Osteocyte (in vitro differentiated cells): ENCODE measurements at regions not wholly inside any gene's neighbourhood (a gene's known extent, or its start where the extent isn't known, plus 50 kb on each side); places are given as distances from the start of the nearest gene placed in this dataset.

ENCODE experiments used
- DNase-seq: peaks from one replicate; pipeline ENCODE4 v3.0.0; 2021; ENCODE audit warnings: mixed read lengths; ENCODE audit not compliant: unreplicated experiment; ENCODE audit errors: extremely low spot score
- H3K27ac Mint-ChIP-seq: one replicate; pipeline ENCODE4 v1.8.0; 2021; ENCODE audit warnings: mild to moderate bottlenecking, mixed read lengths; ENCODE audit not compliant: unreplicated experiment
- H3K27me3 Mint-ChIP-seq: one replicate; pipeline ENCODE4 v1.8.0; 2021; ENCODE audit warnings: mixed read lengths; ENCODE audit not compliant: unreplicated experiment
- H3K36me3 Mint-ChIP-seq: one replicate; pipeline ENCODE4 v1.8.0; 2021; ENCODE audit warnings: mixed read lengths; ENCODE audit not compliant: unreplicated experiment
- H3K4me1 Mint-ChIP-seq: one replicate; pipeline ENCODE4 v1.8.0; 2021; ENCODE audit warnings: mixed read lengths; ENCODE audit not compliant: unreplicated experiment
- H3K4me3 Mint-ChIP-seq: one replicate; pipeline ENCODE4 v1.8.0; 2021; ENCODE audit warnings: mild to moderate bottlenecking, moderate library complexity, mixed read lengths; ENCODE audit not compliant: unreplicated experiment
- H3K9me3 Mint-ChIP-seq: one replicate; pipeline ENCODE4 v1.8.0; 2021; ENCODE audit warnings: mixed read lengths; ENCODE audit not compliant: unreplicated experiment
- TF ChIP-seq, protein P1 (sequence below): fragments of 200-600 bp; sonication (generic); IDR thresholded peaks from 2 replicates; pipeline ENCODE4 v1.5.0; 2021; ENCODE audit warnings: antibody characterized with exemption, mild to moderate bottlenecking, moderate library complexity

DNA sequence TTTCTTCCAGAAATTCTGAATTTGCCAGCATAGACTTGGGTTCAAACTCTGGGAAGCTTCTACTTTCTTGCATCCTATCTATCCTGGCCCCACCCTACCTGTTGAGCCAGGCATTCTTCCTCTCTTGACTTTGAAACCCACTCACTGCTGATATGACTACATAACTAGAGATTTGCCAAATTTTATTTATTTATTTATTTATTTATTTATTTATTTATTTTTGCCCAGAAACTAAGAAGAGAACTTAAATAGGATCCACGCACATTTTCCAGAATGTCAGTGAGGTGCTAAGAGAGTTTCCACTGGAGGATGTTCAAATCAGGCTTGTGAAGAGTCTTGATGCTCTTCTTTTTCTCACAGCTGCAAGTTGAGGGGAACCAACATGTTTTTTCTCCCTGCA lies 487.8 kb upstream of the PODXL start:
- H3K4me3 Mint-ChIP-seq: no peak overlapping the region
- no peak overlapping the region for H3K27ac Mint-ChIP-seq
- no peak for DNase-seq
- TF ChIP-seq, protein P1, sequence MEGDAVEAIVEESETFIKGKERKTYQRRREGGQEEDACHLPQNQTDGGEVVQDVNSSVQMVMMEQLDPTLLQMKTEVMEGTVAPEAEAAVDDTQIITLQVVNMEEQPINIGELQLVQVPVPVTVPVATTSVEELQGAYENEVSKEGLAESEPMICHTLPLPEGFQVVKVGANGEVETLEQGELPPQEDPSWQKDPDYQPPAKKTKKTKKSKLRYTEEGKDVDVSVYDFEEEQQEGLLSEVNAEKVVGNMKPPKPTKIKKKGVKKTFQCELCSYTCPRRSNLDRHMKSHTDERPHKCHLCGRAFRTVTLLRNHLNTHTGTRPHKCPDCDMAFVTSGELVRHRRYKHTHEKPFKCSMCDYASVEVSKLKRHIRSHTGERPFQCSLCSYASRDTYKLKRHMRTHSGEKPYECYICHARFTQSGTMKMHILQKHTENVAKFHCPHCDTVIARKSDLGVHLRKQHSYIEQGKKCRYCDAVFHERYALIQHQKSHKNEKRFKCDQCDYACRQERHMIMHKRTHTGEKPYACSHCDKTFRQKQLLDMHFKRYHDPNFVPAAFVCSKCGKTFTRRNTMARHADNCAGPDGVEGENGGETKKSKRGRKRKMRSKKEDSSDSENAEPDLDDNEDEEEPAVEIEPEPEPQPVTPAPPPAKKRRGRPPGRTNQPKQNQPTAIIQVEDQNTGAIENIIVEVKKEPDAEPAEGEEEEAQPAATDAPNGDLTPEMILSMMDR: no peak
- peaks cover 16% of the 10 kb centered on the region for H3K27me3 Mint-ChIP-seq
- H3K4me1 Mint-ChIP-seq: peaks cover 8% of the 10 kb centered on the region
- no peaks in the 10 kb centered on the region for H3K36me3 Mint-ChIP-seq
- H3K9me3 Mint-ChIP-seq: no peaks in the 10 kb centered on the region

DNA sequence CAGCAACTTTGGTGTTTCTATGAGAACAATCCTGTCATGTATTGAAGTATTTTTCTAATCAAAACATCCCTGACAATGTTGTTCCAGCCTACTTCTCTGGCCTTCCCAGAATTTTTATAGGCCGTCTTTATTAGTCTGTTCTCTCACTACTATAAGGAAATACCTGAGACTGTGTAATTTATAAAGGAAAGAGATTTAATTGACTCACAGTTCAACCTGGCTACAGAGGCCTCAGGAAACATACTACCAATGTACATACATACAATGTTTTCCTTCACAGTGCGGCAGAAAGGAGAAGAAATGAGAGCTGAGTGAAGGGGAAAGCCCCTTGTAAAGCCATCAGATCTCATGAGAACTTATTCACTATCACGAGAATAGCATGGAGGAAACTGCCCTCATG lies 484.7 kb upstream of the PODXL start:
- Mint-ChIP-seq H3K4me1 (peaks cover 8% of the 10 kb centered on the region), H3K36me3 (no peaks in the 10 kb centered on the region), H3K4me3 (no peak overlapping the region), H3K9me3 (no peaks in the 10 kb centered on the region), H3K27ac (no peak overlapping the region), H3K27me3 (peaks cover 34% of the 10 kb centered on the region)
- DNase-seq: no peak
- TF ChIP-seq, protein P1: no peak

DNA sequence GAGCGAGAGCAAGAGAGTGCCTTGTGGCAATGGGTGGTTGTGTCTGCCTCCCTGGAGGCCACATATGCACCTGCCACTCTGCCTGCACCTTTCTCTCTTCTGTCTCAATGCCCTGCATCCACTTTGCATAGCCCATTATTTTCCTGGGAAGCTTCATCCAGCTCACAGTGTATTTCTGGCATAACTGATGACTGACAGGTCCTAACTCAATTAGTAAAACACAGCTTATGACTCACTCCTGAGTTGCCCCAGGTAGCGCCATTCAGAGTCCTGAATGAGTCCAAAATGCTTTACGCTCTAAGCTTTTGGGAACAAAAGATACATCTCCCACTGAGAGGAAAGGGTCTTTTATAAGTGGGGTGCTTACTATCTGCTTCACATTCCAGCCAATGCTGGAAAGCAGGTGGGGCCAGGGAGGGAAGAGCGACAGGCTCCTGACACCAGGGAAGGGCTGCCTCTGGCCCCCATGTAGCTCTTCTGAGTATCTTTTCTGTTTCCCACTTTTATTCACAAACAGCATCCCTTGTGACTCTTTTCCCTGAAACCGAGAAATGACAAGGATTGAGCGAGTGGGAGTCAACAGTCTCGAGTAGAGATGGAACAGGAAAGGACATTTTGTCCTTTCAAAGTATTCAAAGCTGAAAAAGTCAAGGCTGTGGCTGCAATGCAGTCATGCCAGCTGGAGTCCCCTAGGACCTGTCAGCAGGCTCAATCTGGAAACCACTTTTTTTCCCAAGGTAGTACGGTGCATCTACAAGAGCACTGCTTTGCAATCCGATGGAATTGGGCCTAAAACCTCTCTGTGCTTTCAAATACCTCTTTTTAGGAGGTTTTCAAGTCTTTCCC lies 479.3 kb upstream of the PODXL start:
- H3K36me3 Mint-ChIP-seq: no peaks in the 10 kb centered on the region
- H3K4me1 Mint-ChIP-seq: no peaks in the 10 kb centered on the region
- no peak overlapping the region for H3K27ac Mint-ChIP-seq
- no peak for DNase-seq
- peaks cover 42% of the 10 kb centered on the region for H3K27me3 Mint-ChIP-seq
- H3K4me3 Mint-ChIP-seq: no peak overlapping the region
- TF ChIP-seq, protein P1: no peak
- H3K9me3 Mint-ChIP-seq: no peaks in the 10 kb centered on the region

DNA sequence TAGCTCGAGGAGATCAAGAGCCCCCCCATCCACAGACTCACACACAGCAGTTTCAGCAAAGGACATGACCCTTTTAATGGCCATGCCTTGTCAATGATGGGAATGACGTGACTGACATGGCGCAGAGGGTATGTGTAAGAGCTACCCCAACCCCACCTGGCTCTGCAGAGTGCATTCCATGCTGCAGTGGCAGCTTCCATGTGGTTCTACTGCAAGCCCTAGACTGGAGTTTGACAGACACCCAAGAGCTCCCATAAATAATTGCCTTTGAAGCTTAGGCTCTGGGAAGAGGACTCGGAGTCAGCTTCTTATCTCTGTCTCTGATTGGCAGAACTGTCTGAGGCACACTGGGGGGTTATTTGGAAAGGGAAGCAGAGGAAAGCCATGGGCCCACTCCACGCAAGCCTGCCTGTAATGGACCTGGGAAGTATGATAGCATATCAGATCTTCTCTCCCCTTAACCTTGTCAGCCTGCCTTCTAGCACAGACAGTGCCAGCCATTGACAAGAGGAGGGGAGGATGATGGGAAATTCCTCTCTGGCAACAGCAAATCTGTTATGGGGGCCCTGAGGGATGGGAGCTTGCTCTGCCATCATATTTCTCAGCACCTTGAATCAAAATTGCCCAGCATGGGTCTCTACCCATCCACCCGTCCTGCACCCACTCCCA lies 478.5 kb upstream of the PODXL start:
- no peaks in the 10 kb centered on the region for H3K9me3 Mint-ChIP-seq
- H3K27me3 Mint-ChIP-seq: peaks cover 45% of the 10 kb centered on the region
- no peak overlapping the region for H3K4me3 Mint-ChIP-seq
- no peaks in the 10 kb centered on the region for H3K36me3 Mint-ChIP-seq
- DNase-seq: no peak
- no peaks in the 10 kb centered on the region for H3K4me1 Mint-ChIP-seq
- TF ChIP-seq, protein P1: no peak
- no peak overlapping the region for H3K27ac Mint-ChIP-seq

DNA sequence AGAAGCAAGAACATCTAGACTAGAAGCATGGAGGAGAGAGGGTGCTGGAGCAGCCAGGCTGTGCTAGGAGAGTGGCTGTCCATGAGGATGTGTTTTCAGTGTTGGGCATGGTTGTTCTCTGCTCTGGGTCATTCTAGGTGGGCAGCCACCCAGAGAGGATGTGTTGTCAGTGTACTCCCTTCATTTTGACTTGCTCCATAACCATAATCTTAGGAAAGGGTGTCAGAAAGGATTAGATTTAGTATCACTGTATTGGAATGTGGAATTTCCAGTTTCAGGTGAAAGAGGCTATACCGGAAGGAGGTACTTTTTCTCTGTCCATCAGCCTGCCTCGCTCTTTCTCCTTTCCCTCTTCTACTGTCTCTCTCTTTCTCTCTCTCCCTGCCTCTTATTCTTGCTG lies 474.5 kb upstream of the PODXL start:
- Mint-ChIP-seq H3K4me3 (no peak overlapping the region), H3K9me3 (no peaks in the 10 kb centered on the region), H3K4me1 (no peaks in the 10 kb centered on the region)

More for the DNA sequence above, 474.5 kb upstream of the PODXL start:
- no peak for DNase-seq
- peaks cover 22% of the 10 kb centered on the region for H3K27me3 Mint-ChIP-seq
- H3K36me3 Mint-ChIP-seq: no peaks in the 10 kb centered on the region
- TF ChIP-seq, protein P1: no peak
- H3K27ac Mint-ChIP-seq: no peak overlapping the region
